HL-60 (cell line): ENCODE measurements at regions not wholly inside any gene's neighbourhood (a gene's known extent, or its start where the extent isn't known, plus 50 kb on each side); places are given as distances from the start of the nearest gene placed in this dataset.

Experiments used
- DNase-seq, 2 experiments: peaks; one replicate each; pipeline ENCODE4 v3.0.0-alpha.2; 2010 to 2020; ENCODE audit warnings: low read depth in 1 of 2, low spot score in 1 of 2
- H3K27ac ChIP-seq: fragments of 250-450 bp; sonication (Bioruptor Pico); replicated peaks from 2 replicates; pipeline ENCODE4 v1.5.1; 2020; ENCODE audit warnings: mild to moderate bottlenecking, moderate library complexity
- H3K27me3 ChIP-seq: fragments of 250-450 bp; sonication (Bioruptor Pico); 2 replicates; pipeline ENCODE4 v1.5.1; 2021; ENCODE audit warnings: mild to moderate bottlenecking, moderate library complexity; ENCODE audit not compliant: insufficient read depth, poor library complexity, severe bottlenecking
- H3K4me3 ChIP-seq: replicated peaks from 2 replicates; pipeline ENCODE4 v1.5.1; 2011; ENCODE audit warnings: mild to moderate bottlenecking, control low read depth, low read length; ENCODE audit not compliant: insufficient read depth
- GABPA ChIP-seq: IDR thresholded peaks from 2 replicates; pipeline ENCODE4 v1.6.1; 2012; ENCODE audit warnings: low read depth
- POLR2AphosphoS5 ChIP-seq: IDR thresholded peaks from 2 replicates; pipeline ENCODE4 v1.6.1; 2012; ENCODE audit warnings: low read depth
- SPI1 ChIP-seq: IDR thresholded peaks from 2 replicates; pipeline ENCODE4 v1.6.1; 2012; ENCODE audit warnings: low read depth, mild to moderate bottlenecking, borderline replicate concordance
- TF ChIP-seq, protein P1 (sequence below): IDR thresholded peaks from one replicate; pipeline ENCODE4 v1.5.1; 2011; ENCODE audit warnings: low read length, control low read depth, inconsistent platforms; ENCODE audit not compliant: insufficient read depth
- TF ChIP-seq, protein P2 (sequence below): IDR thresholded peaks from 2 replicates; pipeline ENCODE4 v1.6.1; 2012; ENCODE audit warnings: low read depth; ENCODE audit not compliant: insufficient replicate concordance

DNA sequence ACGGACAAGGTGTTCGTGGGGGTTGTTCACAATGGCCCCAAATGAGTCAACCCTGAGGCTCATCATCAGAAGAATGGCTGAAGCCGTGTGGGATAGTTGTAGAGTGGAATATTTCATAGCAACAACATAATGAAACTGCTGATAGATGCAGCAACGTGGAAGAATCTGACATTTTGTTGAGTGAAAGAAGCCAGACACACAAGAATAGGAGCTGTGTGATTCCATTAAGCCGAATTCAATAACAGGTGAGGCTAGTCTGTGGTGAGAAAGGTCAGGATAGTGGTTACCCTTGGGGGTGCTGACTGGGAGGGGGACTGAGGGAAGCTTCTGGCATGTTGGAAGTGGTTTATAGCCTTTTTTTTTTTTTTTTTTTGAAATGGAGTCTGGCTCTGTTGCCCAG lies 144.0 kb downstream of the SMAD6 start:
- H3K27me3 ChIP-seq = peaks cover 2% of the 10 kb centered on the region
- DNase-seq = no peak

DNA sequence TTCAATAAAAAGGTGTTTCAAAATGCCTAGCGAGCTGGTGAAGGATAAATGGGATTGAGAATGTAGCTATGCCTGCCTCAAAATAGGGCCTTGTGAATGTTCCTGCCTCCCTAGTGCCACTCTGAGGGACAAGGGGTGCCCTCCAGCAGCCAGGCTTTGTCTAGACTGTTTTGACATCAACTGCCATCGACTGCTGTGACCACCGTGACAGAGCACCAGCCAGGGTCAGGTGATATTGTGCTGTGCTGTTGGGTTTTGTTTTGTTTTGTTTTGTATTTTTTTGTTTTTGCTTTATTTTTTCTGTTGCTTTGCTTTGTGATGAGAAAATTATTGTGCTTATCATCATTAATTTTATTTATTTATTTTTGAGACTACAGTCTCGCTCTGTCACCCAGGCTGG lies 144.8 kb downstream of the SMAD6 start:
- no peak overlapping the region for H3K4me3 ChIP-seq
- no peak for DNase-seq
- TF ChIP-seq SPI1 (no peak), GABPA (no peak), POLR2AphosphoS5 (no peak)
- TF ChIP-seq, protein P1, sequence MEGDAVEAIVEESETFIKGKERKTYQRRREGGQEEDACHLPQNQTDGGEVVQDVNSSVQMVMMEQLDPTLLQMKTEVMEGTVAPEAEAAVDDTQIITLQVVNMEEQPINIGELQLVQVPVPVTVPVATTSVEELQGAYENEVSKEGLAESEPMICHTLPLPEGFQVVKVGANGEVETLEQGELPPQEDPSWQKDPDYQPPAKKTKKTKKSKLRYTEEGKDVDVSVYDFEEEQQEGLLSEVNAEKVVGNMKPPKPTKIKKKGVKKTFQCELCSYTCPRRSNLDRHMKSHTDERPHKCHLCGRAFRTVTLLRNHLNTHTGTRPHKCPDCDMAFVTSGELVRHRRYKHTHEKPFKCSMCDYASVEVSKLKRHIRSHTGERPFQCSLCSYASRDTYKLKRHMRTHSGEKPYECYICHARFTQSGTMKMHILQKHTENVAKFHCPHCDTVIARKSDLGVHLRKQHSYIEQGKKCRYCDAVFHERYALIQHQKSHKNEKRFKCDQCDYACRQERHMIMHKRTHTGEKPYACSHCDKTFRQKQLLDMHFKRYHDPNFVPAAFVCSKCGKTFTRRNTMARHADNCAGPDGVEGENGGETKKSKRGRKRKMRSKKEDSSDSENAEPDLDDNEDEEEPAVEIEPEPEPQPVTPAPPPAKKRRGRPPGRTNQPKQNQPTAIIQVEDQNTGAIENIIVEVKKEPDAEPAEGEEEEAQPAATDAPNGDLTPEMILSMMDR = no peak
- TF ChIP-seq, protein P2, sequence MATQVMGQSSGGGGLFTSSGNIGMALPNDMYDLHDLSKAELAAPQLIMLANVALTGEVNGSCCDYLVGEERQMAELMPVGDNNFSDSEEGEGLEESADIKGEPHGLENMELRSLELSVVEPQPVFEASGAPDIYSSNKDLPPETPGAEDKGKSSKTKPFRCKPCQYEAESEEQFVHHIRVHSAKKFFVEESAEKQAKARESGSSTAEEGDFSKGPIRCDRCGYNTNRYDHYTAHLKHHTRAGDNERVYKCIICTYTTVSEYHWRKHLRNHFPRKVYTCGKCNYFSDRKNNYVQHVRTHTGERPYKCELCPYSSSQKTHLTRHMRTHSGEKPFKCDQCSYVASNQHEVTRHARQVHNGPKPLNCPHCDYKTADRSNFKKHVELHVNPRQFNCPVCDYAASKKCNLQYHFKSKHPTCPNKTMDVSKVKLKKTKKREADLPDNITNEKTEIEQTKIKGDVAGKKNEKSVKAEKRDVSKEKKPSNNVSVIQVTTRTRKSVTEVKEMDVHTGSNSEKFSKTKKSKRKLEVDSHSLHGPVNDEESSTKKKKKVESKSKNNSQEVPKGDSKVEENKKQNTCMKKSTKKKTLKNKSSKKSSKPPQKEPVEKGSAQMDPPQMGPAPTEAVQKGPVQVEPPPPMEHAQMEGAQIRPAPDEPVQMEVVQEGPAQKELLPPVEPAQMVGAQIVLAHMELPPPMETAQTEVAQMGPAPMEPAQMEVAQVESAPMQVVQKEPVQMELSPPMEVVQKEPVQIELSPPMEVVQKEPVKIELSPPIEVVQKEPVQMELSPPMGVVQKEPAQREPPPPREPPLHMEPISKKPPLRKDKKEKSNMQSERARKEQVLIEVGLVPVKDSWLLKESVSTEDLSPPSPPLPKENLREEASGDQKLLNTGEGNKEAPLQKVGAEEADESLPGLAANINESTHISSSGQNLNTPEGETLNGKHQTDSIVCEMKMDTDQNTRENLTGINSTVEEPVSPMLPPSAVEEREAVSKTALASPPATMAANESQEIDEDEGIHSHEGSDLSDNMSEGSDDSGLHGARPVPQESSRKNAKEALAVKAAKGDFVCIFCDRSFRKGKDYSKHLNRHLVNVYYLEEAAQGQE = no peak
- H3K27me3 ChIP-seq = peaks cover 2% of the 10 kb centered on the region
- no peak overlapping the region for H3K27ac ChIP-seq

More for the DNA sequence above, 144.0 kb downstream of the SMAD6 start:
- H3K4me3 ChIP-seq = no peak overlapping the region
- no peak for TF ChIP-seq GABPA
- no peak for TF ChIP-seq SPI1
- no peak for TF ChIP-seq POLR2AphosphoS5
- TF ChIP-seq, protein P2 = no peak
- TF ChIP-seq, protein P1 = no peak
- no peak overlapping the region for H3K27ac ChIP-seq

DNA sequence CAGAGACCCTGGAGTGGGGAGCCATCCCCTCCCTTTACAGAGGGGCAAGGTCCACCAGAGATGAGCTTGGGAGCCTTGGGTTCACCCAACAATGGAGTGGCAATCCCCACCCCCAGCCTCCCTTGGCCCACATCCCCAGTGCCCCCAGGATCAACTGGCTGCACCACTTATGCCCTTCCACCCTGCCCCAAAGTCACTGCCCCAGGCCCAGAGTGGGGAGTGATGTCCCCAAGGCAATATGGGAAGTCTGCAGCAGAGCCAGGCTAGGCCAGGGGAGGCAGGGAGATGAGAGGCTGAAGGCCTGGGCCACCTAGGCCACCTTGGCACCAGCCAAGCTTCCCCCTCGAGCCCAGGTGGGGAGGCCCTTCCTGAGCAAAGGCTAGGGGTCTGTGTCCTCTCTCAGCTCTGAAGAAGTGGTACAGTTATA lies 145.5 kb downstream of the SMAD6 start:
- DNase-seq = no peak
- Histone ChIP-seq H3K4me3 (no peak overlapping the region), H3K27ac (no peak overlapping the region), H3K27me3 (no peaks in the 10 kb centered on the region)
- TF ChIP-seq, protein P2 = no peak
- no peak for TF ChIP-seq SPI1
- TF ChIP-seq POLR2AphosphoS5 = no peak
- no peak for TF ChIP-seq GABPA
- TF ChIP-seq, protein P1 = no peak
